HG02571 (cell line): ENCODE measurements at regions not wholly inside any gene's neighbourhood (a gene's known extent, or its start where the extent isn't known, plus 50 kb on each side); places are given as distances from the start of the nearest gene placed in this dataset.

Experiments
- ATAC-seq: cut with Tn5 transposase; IDR thresholded peaks from one replicate; pipeline ENCODE4 v1.9.1; 2021; ENCODE audit warnings: mild to moderate bottlenecking, moderate library complexity; ENCODE audit not compliant: unreplicated experiment

DNA sequence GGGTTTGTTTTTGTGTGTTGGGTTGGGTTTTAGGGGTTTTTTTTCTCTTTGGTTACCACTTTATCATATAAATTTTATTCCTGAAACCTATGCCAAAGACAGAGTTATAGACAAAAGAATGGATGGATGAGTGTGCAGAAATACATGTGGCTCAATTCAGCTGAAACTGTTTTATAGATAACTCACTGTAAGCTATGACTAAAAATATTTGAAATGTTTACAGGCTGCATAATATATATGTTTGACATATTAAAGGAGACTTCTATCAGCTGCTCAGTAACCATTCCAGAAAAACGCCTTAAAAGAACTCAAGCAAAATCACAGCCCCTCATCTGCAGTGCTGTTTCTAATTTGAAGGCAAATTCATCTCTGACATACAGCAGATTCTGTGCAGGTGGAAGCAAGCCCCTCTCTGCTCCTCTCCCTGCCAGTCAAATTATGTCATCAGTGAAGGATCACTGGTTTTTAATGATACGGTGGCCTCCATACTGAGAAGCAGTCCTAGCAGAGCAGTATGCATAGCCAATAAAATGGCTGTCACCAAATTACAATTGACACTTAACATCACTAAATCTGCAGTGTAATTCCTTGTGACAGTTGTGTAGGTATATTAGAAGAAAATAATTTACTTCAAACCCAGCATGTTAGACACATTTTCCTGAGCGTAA lies 301.6 kb downstream of the NR2F1-AS1 start:
- no peak for ATAC-seq

DNA sequence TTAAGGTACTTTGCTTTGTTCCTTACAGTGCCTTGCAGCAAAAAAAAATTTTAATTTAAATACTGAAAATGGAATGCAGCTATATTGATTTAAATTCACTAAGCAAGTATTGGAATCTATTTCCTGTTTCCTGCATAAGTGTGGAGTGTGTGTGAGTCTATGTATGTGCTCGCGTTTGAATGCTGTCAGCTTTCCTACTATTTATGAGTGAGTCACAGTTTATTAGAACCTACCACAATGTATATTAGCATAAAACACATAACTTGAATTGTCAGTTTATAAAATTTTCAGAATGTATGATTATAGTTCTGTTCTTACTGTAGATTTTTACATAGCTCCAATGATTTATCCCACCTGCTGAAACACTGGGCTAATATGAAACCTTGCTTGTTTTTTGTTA lies 302.1 kb downstream of the NR2F1-AS1 start:
- ATAC-seq = no peak

- no peak for ATAC-seq
Observed at GRCh38 chr5:93277051-93277450, 304.0 kb downstream of the NR2F1-AS1 start.

DNA sequence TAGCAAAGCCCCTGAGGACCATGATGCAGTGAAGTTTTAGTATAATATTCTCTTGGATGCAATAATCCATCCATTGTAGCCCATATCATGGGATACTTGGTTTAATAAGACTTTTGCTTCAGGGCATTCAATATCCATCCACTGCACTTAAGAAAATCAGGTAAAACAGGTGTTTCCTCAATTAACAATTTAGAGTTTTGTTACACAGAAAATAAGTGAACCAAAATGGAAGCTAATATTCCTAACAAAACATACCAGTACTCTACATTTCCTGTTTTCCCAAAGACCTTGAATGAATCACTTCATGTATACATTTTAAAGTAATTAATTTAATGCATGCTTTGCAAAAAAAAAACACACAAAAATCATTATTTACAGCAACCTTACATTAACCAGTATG lies 305.6 kb downstream of the NR2F1-AS1 start:
- no peak for ATAC-seq

DNA sequence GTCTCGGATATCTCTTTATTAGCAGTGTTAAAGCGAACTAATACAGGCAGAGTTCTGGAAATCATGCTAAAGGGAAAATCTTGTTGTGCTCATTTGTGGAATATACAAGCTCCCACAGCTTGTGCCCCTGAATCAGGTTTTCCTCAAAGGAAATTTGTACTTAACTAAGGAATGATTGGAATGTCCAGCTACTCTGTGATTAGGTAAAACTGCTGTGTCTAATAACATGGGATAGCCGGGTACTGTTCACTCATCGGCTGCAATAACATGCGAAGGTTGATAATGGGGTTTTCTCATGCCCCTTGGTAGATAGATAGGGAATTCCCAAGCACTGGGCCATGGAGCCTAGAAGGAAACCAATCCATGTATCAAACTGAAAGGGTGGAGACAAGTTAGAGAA lies 306.7 kb downstream of the NR2F1-AS1 start:
- ATAC-seq = no peak

- ATAC-seq = no peak
Observed at GRCh38 chr5:93273176-93273575, 307.8 kb downstream of the NR2F1-AS1 start.

- ATAC-seq = no peak
Observed at GRCh38 chr5:93272108-93272507, 308.9 kb downstream of the NR2F1-AS1 start.

GRCh38 chr5:93267736-93268135 lies 313.3 kb downstream of the NR2F1-AS1 start:
- no peak for ATAC-seq

DNA sequence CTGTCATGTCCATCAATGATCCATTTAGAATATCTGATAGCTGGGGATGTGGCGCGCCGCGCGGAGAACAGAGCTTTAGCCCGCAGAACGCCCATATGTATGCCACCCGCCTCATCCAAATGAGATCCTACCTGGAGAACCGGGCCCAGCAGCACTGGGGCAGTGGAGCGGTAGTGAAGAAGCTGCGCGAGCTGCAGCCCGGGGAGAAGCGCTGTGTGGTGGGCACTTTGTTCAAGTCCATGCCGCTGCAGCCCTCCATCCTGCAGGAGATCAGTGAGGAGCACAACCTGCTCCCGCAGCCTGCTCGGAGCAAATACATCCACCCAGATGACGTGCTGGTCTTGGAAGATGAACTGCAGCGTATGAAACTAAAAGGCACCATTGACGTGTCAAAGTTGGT lies 313.7 kb downstream of the NR2F1-AS1 start:
- no peak for ATAC-seq

DNA sequence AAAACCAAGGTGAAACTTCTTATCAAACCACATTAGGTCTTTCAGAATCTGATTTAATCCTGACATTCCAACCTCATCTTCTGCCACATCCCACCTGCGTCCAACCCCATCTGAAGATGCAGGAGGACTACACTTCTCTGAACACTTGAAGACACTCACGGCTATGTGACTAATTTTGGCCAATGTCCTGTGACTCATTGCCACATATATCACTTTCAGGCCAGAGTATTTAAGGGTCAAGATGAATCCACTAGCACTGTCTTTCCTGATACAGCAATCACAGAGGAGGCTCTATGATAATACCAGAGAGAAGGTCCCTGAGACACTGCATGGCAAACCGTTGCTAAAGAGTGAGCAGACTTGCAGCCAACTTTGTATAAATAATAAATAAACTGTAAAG lies 323.4 kb downstream of the NR2F1-AS1 start:
- ATAC-seq = no peak

- no peak for ATAC-seq
Observed at GRCh38 chr5:93255796-93256195, 325.2 kb downstream of the NR2F1-AS1 start.

DNA sequence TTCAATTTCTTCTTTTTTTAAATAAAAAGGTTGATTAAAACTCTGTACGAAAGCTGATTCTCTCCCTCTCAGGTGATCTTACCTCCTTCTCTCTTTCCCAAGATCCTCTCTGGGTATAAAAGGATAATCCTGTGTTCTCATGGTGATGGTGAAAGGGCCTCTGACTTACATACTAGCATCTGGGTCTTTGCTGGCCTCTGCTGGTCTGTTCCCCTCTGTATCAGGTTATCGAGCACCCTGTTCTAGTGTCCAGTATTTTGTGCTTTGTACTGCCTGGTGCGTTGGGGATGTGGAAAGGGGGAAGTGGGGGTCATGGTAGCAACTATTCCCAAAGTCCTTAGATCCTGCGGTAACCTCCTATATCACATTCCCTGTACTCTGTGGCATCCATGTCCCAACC lies 328.9 kb downstream of the NR2F1-AS1 start:
- no peak for ATAC-seq

- no peak for ATAC-seq
Observed at GRCh38 chr5:93251347-93251746, 329.7 kb downstream of the NR2F1-AS1 start.

DNA sequence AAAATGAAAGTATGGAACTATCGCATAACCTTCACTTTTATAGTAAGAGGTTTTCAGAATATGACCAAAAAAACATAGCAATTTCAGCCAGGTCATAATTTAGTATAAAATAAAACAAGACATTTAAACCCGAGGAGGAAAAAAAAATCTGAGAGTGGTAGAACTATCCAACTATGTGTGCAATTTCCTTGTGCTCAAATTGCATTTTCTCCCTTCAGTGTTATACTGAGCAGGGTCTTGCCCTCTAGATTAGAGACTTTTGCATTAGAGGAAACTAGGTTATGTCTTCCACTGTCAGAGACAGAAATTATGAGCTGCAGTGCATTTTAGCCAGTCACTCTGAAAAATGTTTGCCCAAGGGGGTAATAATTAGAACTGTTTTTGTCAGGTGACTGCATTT lies 330.6 kb downstream of the NR2F1-AS1 start:
- no peak for ATAC-seq

DNA sequence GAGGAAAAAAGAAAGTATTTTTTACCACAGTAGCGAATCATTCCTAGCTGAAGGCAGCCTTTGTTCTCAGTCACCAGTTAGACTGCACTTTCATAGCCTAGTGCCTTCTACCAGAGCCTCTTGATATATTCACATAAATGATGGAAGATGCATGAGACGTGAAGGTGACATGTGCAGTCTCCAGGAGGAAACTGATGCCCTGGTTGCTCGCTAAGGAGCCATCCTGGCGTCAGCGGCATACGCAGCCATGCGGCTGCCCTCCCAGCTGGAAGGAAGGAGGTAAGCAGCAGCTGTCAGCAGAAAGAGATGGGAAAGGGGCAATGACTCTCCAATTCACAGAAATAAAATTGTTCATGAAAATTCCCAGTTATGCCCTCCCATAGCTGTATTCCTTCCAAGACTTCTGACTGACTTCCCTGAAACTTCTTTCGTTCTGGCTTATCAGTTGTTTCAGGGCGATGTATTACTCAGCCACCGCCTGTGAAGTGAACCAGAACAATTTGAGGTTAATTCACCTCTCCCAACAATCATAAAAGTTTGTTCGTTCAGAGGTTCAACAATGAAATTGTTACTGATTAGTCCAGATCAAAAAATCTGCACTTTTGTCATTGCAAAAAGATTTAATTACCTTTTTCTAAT lies 331.2 kb downstream of the NR2F1-AS1 start:
- no peak for ATAC-seq

DNA sequence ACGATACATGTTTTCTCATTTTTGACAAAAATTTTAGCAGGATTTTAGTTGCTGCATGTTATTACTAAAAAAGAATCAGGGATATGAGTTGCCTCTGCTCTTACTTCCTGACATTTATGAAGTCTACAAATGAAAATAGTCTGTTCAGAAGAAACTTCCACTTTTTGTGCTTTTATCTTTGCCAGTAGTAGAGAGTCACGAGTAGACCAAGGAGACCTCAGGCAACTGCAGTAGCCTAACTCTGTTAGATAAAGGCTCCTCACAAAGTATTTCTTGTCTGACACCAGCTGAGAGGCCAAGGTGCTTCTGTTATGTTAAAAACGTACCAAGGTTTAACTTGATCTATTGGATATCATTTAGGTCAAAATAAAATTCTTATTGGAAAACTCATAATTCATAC lies 333.9 kb downstream of the NR2F1-AS1 start:
- no peak for ATAC-seq

GRCh38 chr5:93246090-93246855 lies 334.7 kb downstream of the NR2F1-AS1 start:
- no peak for ATAC-seq

DNA sequence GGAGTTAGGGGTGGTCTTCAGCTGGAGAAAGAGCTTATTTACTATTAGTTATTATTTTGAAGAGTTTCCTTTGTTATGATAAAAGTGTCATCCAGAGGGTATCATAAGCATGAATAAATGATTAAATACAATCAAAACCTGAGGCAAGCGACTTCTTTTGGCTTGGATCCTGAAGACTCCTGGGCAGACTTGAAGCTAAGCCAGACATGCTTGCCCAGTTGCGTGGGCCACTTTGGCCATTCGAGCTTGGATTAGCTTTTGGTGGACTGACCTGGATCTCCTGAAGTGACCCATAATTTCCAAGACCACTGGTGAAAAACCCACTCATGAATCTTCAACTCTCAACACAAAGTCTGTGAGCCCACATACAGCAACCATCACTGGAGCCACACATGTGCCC lies 335.8 kb downstream of the NR2F1-AS1 start:
- ATAC-seq = no peak

GRCh38 chr5:93243481-93243880 lies 337.5 kb downstream of the NR2F1-AS1 start:
- ATAC-seq = no peak

GRCh38 chr5:93240228-93240834 lies 340.7 kb downstream of the NR2F1-AS1 start:
- ATAC-seq = no peak

GRCh38 chr5:93236807-93237421 lies 344.1 kb downstream of the NR2F1-AS1 start:
- ATAC-seq = no peak
